ENCODE measurements at regions not wholly inside any gene's neighbourhood (a gene's known extent, or its start where the extent isn't known, plus 50 kb on each side); places are given as distances from the start of the nearest gene placed in this dataset.

DNA sequence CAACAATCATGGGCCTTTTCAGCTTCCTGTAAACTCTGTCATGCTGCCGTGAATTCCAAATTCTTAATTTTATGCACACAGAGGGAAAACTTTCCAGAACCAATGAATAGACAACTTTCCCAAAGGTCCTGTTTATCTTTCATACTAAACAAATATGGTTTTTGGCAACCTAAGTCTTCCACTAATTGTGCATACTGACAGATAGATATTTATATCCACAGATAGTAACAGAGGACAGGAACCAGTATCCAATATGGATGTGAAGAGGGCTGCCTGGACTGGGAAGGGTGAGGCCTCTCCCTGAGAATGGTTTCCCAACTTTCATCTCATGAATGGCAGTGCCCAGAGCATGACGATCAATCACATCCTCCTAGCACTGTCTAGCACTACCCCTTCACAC is 80.4 kb downstream of the MRPL57 start:
- Histone ChIP-seq H4K20me1 (ENCODE audit: insufficient read depth, low read length) (no peaks in the 10 kb centered on the region), H3K27me3 (ENCODE audit: control insufficient read depth in 1 of 2, insufficient read depth in 2 of 2, low read length in 2 of 2) (no peaks in the 10 kb centered on the region; a peak in 1 of 5 replicates), H2AFZ (ENCODE audit: low read length) (no peak overlapping the region), H3K4me2 (ENCODE audit: low read depth, low read length) (no peak overlapping the region), H3K36me3 (replicated peaks in 1 of 2; ENCODE audit: control insufficient read depth in 1 of 2, insufficient read depth in 2 of 2, low read length in 2 of 2) (no peaks in the 10 kb centered on the region), H3K9ac (ENCODE audit: insufficient read depth, low read depth, low read length) (no peak overlapping the region), H3K79me2 (ENCODE audit: insufficient read depth, low read length) (no peaks in the 10 kb centered on the region), H3K4me1 (ENCODE audit: insufficient read depth, low read length) (no peaks in the 10 kb centered on the region), H3K27ac (ENCODE audit: extremely low read length, insufficient read depth, low read length) (no peak overlapping the region), H3K4me3 (replicated peaks in 1 of 3; ENCODE audit: insufficient read depth in 1 of 3, low read depth in 2 of 3, low read length in 3 of 3) (no peak overlapping the region), H3K9me3 (ENCODE audit: low read length) (no peaks in the 10 kb centered on the region)
- intact Hi-C loops (cut with micrococcal nuclease; ENCODE audit: unreplicated experiment) = no loop called here
- CTCF ChIA-PET (ENCODE audit: low intra/inter-chr PET ratio, low total read pairs) = no interaction called here
- FAIRE-seq (no peak), DNase-seq (ENCODE audit: low spot score) (no peak), ATAC-seq (no peak; the same call in 2 of the 3 replicates)
- WGBS (ENCODE audit: low lambda C conversion rate) = 6% methylated on average over 1 of the region's 2 CpGs
- in situ Hi-C loops (cut with HindIII; ENCODE audit: extremely low pct_ligation_motif_present, low pct_unique_long_range_greater_than_20kb) = no loop called here
- BruUV-seq (replicated peaks) = no TSS peak
- TF ChIP-seq, protein P1, sequence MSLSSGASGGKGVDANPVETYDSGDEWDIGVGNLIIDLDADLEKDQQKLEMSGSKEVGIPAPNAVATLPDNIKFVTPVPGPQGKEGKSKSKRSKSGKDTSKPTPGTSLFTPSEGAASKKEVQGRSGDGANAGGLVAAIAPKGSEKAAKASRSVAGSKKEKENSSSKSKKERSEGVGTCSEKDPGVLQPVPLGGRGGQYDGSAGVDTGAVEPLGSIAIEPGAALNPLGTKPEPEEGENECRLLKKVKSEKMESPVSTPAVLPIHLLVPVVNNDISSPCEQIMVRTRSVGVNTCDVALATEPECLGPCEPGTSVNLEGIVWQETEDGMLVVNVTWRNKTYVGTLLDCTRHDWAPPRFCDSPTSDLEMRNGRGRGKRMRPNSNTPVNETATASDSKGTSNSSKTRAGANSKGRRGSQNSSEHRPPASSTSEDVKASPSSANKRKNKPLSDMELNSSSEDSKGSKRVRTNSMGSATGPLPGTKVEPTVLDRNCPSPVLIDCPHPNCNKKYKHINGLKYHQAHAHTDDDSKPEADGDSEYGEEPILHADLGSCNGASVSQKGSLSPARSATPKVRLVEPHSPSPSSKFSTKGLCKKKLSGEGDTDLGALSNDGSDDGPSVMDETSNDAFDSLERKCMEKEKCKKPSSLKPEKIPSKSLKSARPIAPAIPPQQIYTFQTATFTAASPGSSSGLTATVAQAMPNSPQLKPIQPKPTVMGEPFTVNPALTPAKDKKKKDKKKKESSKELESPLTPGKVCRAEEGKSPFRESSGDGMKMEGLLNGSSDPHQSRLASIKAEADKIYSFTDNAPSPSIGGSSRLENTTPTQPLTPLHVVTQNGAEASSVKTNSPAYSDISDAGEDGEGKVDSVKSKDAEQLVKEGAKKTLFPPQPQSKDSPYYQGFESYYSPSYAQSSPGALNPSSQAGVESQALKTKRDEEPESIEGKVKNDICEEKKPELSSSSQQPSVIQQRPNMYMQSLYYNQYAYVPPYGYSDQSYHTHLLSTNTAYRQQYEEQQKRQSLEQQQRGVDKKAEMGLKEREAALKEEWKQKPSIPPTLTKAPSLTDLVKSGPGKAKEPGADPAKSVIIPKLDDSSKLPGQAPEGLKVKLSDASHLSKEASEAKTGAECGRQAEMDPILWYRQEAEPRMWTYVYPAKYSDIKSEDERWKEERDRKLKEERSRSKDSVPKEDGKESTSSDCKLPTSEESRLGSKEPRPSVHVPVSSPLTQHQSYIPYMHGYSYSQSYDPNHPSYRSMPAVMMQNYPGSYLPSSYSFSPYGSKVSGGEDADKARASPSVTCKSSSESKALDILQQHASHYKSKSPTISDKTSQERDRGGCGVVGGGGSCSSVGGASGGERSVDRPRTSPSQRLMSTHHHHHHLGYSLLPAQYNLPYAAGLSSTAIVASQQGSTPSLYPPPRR (CRISPR knock-in tag; IDR thresholded peaks at IDR 0.05; ENCODE audit: borderline replicate concordance) = no peak
- no peak for TF ChIP-seq KLF12 (CRISPR knock-in tag; IDR thresholded peaks at IDR 0.05; ENCODE audit: borderline replicate concordance)
- TF ChIP-seq, protein P2, sequence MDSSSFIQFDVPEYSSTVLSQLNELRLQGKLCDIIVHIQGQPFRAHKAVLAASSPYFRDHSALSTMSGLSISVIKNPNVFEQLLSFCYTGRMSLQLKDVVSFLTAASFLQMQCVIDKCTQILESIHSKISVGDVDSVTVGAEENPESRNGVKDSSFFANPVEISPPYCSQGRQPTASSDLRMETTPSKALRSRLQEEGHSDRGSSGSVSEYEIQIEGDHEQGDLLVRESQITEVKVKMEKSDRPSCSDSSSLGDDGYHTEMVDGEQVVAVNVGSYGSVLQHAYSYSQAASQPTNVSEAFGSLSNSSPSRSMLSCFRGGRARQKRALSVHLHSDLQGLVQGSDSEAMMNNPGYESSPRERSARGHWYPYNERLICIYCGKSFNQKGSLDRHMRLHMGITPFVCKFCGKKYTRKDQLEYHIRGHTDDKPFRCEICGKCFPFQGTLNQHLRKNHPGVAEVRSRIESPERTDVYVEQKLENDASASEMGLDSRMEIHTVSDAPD (CRISPR knock-in tag; IDR thresholded peaks at IDR 0.05) = no peak
- TF ChIP-seq PPARG (CRISPR knock-in tag; conservative IDR thresholded peaks at IDR 0.05) = no peak
- no peak for TF ChIP-seq MIER3 (CRISPR knock-in tag; IDR thresholded peaks at IDR 0.05; ENCODE audit: borderline replicate concordance)
- TF ChIP-seq TEAD2 (CRISPR knock-in tag; IDR thresholded peaks at IDR 0.05) = no peak
- TF ChIP-seq NAIF1 (CRISPR knock-in tag; IDR thresholded peaks at IDR 0.05; ENCODE audit: borderline replicate concordance) = no peak
- no peak for TF ChIP-seq ZNF557 (CRISPR knock-in tag; IDR thresholded peaks at IDR 0.05)
- TF ChIP-seq ZNF761 (CRISPR knock-in tag; conservative IDR thresholded peaks at IDR 0.05) = no peak
- TF ChIP-seq SP5 (CRISPR knock-in tag; IDR thresholded peaks at IDR 0.05; ENCODE audit: borderline replicate concordance, low read depth) = no peak
- no peak for TF ChIP-seq ZNF501 (CRISPR knock-in tag; IDR thresholded peaks at IDR 0.05)
- no peak for TF ChIP-seq ZNF274 (CRISPR knock-in tag; IDR thresholded peaks at IDR 0.05)
- TF ChIP-seq BRCA1 (CRISPR knock-in tag; IDR thresholded peaks at IDR 0.05) = no peak
- TF ChIP-seq, protein P3, sequence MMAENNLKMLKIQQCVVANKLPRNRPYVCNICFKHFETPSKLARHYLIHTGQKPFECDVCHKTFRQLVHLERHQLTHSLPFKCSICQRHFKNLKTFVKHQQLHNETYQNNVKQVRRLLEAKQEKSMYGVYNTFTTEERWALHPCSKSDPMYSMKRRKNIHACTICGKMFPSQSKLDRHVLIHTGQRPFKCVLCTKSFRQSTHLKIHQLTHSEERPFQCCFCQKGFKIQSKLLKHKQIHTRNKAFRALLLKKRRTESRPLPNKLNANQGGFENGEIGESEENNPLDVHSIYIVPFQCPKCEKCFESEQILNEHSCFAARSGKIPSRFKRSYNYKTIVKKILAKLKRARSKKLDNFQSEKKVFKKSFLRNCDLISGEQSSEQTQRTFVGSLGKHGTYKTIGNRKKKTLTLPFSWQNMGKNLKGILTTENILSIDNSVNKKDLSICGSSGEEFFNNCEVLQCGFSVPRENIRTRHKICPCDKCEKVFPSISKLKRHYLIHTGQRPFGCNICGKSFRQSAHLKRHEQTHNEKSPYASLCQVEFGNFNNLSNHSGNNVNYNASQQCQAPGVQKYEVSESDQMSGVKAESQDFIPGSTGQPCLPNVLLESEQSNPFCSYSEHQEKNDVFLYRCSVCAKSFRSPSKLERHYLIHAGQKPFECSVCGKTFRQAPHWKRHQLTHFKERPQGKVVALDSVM (CRISPR knock-in tag; IDR thresholded peaks at IDR 0.05) = no peak
- no peak for TF ChIP-seq KDM3A (CRISPR knock-in tag; IDR thresholded peaks at IDR 0.05; ENCODE audit: low read depth)
- TF ChIP-seq U2AF1 (optimal IDR thresholded peaks at IDR 0.05; ENCODE audit: low read depth, low read length) = no peak
- TF ChIP-seq ZBTB42 (CRISPR knock-in tag; IDR thresholded peaks at IDR 0.05) = no peak
- POLR2A ChIA-PET = no interaction called here
